ENCODE measurements at regions not wholly inside any gene's neighbourhood (a gene's known extent, or its start where the extent isn't known, plus 50 kb on each side); places are given as distances from the start of the nearest gene placed in this dataset.

- no peak overlapping the region for H3K9ac ChIP-seq (ENCODE audit: low read length)
- no peaks in the 10 kb centered on the region for H3K79me2 ChIP-seq (ENCODE audit: control insufficient read depth, insufficient read depth, low read length)
- H4K8ac ChIP-seq (ENCODE audit: low read depth, low read length): no peak overlapping the region
- no peak overlapping the region for H3K56ac ChIP-seq (ENCODE audit: low read length)
- H3K4ac ChIP-seq (ENCODE audit: low read depth, low read length): no peak overlapping the region
- no CpG with 5 or more reads among the region's 2 CpGs for WGBS (ENCODE audit: extremely low coverage, insufficient coverage, low lambda C conversion rate)
- no peak overlapping the region for H3K18ac ChIP-seq (ENCODE audit: low read length)
- H3K27ac ChIP-seq (ENCODE audit: low read depth, low read length): no peak overlapping the region
- no peak overlapping the region for H2BK120ac ChIP-seq (ENCODE audit: low read depth, low read length)
- no peaks in the 10 kb centered on the region for H3K79me1 ChIP-seq (ENCODE audit: low read length)
- H3K27me3 ChIP-seq (ENCODE audit: insufficient read depth, low read length, poor library complexity): no peaks in the 10 kb centered on the region
- H3K4me3 ChIP-seq (ENCODE audit: low read length): no peak overlapping the region
- H3K4me2 ChIP-seq (ENCODE audit: low read length): no peak overlapping the region
- no peak overlapping the region for H2AK5ac ChIP-seq (ENCODE audit: low read length)
- no peak overlapping the region for H2BK15ac ChIP-seq (replicated peaks; ENCODE audit: low read depth)
- H3K4me1 ChIP-seq (ENCODE audit: control insufficient read depth, low read depth, low read length): no peaks in the 10 kb centered on the region
- no peak overlapping the region for H4K5ac ChIP-seq (ENCODE audit: low read length)
- H2BK5ac ChIP-seq (ENCODE audit: low read length): no peak overlapping the region
- H3K36me3 ChIP-seq (ENCODE audit: control insufficient read depth, insufficient read depth, low read length): no peaks in the 10 kb centered on the region
- no peak overlapping the region for H3K23ac ChIP-seq (ENCODE audit: low read length)
- DNase-seq: no peak
These were observed 141.5 kb upstream of the MTMR8 start for GRCh38 chrX:64536736-64537135.
